Lower leg skin (tissue), 3 donors: ENCODE measurements at regions not wholly inside any gene's neighbourhood (a gene's known extent, or its start where the extent isn't known, plus 50 kb on each side); places are given as distances from the start of the nearest gene placed in this dataset.

Experiments
- POLR2A ChIP-seq, 2 donors: fragments of 450-650 bp; IDR thresholded peaks; one replicate each; pipeline ENCODE4 v1.6.1; 2016 to 2017; ENCODE audit warnings: antibody characterized with exemption in 2 of 2, mild to moderate bottlenecking in 1 of 2, moderate library complexity in 1 of 2
- TF ChIP-seq, protein P1 (sequence below), 3 donors: fragments of 450-650 bp; IDR thresholded peaks; one replicate each; pipeline ENCODE4 v1.5.1; 2016; ENCODE audit warnings: antibody characterized with exemption in 3 of 3, mild to moderate bottlenecking in 3 of 3, moderate library complexity in 2 of 3

DNA sequence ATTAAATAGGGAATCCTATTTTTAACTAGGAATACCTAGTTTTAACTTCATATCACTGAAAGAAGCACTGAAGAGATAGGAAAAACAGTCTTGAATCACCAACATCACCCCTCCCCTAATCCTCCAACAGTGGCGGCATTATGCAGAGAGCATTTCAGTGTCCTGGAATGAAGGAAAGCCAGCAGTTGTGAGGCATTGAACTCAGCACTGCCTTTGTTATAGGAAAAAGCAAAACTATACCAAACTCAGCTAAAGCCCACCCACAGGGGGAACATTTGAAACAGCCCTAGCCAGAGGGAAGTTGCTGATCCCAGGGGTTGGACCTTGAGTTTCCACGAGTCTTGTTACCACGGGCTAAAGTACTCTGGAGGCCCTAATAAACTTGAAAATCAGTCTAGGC is 310.6 kb upstream of the EDIL3 start:
- TF ChIP-seq, protein P1, sequence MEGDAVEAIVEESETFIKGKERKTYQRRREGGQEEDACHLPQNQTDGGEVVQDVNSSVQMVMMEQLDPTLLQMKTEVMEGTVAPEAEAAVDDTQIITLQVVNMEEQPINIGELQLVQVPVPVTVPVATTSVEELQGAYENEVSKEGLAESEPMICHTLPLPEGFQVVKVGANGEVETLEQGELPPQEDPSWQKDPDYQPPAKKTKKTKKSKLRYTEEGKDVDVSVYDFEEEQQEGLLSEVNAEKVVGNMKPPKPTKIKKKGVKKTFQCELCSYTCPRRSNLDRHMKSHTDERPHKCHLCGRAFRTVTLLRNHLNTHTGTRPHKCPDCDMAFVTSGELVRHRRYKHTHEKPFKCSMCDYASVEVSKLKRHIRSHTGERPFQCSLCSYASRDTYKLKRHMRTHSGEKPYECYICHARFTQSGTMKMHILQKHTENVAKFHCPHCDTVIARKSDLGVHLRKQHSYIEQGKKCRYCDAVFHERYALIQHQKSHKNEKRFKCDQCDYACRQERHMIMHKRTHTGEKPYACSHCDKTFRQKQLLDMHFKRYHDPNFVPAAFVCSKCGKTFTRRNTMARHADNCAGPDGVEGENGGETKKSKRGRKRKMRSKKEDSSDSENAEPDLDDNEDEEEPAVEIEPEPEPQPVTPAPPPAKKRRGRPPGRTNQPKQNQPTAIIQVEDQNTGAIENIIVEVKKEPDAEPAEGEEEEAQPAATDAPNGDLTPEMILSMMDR (IDR thresholded peaks at IDR 0.05), result no peak
- no peak for TF ChIP-seq POLR2A (IDR thresholded peaks at IDR 0.05)
